ENCODE measurements at regions not wholly inside any gene's neighbourhood (a gene's known extent, or its start where the extent isn't known, plus 50 kb on each side); places are given as distances from the start of the nearest gene placed in this dataset.

DNA sequence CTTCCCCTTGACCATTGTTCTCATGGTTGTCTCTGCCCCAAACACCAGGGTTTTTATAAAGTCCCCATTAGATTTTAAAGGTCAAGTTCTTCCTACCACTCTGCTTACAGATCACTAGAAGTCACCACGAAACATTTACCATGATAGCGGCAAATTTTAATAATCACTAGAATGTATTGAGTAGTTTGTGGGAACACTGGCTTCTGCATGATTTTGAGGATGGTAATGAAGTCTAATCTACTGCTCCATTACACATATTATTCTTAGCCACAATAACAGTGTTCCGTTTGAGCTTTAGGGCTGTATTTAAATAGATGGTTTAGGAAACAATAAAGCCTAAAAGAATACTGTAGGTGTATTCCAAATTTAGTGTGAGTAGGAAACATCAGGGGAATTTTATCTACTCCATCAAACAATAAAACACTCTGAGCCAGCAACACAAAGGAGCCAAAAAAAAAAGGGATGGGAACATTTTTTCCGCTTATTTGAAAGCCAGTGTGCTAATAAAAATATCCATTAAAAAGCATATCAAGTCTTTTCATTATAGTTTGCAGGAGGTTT is 49.7 kb downstream of the KLF12 start:
- DNase-seq = no peak

DNA sequence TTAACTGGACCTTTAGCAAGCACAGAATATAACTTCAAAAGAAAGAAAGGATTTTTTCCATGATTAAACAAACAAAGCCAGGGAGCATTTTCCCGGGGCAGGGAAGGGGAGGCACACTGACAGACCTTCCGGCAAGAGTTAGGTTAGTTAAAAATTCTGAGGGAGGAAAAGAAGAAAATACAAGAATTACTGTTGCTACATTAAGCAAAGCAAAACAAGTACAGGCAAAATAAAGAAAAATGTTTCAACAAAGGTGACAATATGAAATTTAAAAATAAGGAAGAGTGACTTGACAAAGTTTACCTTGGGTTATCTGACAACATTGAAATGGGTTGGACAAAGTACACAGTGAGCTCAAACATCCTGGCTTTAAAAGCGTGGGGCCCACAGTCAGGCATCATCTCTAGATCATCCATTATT is 51.5 kb downstream of the KLF12 start:
- no peak for DNase-seq

DNA sequence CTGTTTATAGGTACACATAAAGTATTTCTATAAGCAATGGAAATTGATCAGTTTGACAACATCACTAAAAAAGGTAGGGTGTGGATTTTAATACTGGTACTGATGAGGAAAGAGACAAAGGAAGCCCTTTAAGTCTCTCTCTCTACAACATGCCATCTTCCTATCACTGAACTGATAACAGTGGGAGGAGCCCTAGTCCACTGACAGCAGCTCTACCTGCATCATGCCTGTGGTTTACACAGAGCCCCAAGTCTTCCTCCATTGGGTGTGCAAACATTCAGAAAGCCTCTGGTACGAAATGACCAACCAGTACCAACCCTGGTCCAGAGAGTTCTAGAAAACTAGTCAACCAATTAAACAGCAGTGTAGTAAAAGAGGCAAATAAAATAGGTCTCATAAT is 53.4 kb downstream of the KLF12 start:
- DNase-seq = no peak

DNA sequence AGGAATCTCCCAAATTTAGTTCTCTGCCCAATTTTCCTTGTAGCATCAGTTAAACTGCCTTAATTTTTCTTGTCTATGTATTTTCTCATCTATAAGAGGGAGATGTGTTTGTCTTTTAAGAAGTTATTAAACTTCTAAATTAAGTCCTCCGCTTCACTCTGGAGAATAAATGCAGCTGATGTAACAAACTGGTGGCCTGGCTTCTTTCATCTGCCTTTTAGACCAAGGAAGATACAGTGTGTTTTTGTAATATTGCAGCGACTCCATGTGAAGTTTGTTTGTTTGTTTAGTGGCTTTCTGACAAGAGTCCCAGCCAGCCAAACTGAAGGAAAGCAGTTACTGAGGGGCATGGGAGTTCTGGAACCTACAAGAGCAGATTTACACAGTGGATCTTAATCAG is 56.4 kb downstream of the KLF12 start:
- no peak for DNase-seq

DNA sequence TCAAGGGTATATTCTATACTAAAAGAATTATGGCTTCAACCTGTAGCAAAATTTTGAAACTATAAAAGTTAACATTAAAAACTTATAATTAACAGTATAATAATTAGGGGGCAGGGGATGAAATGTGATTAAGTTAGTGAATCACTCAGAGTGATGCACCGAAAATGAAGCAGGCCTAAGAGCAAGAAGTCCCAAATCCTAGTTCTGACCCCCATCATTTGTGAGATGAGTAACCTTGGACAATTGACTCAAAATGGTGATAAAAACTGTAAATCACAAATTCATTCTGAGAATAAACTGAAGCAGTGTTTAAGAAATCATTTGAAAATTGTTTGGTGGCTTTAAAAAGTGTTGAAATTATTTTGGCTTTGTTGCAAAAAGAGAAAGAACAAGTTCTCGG is 56.8 kb downstream of the KLF12 start:
- no peak for DNase-seq

DNA sequence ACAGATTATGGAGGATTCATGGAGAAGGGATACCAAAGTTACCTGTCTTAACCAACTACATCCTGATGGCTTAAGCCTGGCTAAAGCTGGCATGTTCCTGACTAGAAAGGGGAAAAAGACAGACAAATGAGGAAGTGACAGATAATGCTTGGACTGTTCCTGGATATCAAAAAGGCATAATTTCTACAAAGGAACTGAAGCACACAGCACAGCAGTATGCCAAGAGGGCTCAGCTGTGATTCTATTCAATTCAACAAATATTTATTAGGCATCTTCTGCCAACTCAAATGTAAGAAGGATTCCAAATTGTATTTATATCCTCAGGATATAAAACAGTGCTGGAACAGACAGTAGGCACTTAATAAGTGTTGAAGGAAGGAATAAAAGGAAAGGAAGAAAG is 59.5 kb downstream of the KLF12 start:
- DNase-seq = no peak

DNA sequence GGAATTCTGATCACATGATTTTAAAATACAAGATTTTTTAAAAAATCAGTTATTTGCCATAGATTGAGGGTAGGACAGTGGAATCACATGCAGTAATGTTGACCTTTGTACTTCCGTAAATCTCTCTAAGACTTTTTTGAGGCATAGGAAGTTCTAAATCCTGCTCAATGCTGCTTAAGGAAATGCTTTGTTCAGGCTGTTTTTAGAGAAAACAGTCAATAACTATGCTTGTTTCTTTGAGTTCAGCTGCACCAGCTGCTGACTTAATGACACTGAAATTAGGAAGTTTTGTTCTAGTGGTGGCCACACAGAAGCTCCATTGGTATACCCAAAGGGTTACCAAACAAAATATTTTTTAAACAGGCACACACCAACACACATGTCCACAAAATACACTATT is 60.9 kb downstream of the KLF12 start:
- no peak for DNase-seq

DNA sequence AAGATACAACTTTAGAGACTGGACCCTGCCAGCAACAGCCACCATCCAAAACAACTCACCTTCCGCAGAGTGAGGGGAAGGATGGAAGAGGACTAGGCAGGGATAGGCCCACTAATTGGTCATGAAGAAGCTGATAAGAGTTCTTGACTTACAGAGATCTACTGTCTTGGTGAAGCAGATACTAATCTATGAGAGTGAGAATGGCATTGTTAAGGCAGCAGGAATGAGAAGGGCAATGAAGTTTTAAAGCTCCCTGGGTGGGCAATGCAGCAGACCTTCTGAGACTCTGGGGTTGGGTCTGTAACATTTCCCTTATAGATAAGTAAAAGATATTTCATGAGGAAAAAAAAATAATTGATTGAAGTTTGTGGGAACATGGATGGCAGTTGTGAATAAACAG is 63.7 kb downstream of the KLF12 start:
- DNase-seq = no peak

DNA sequence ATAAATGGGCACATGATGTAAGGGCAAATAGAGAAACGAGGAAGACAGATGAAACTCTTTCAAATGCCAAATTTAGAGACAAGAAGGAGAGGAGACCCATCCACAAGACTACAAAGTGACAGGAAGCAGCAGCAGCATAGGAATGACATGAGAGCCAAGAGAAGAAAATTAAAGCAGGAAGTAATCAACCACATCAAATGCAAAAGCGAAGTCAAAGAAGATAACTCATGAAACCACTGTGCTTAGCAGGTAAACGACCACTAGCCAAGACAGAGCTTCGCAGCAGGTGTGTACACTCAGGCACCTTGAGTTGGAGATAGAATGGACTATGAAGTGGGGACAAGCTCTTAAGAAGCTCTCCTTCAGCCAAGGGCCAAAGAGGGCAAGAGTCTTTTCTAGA is 64.1 kb downstream of the KLF12 start:
- no peak for DNase-seq

DNA sequence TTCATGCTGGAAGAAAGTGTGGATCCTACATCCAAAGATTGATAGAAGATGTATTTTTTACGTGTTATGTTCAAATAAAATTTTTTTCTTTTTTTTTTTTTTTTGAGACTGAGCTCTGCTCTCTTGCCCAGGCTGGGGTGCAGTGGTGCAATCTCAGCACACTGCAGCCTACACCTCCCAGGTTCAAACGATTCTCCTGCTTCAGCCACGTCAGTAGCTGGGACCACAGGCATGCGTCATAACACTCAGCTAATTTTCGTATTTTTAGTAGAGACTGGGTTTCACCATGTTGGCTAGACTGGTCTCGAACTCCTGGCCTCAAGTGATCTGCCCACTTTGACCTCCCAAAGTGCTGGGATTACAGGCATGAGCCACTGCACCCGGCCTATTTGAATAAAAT is 65.7 kb downstream of the KLF12 start:
- no peak for DNase-seq

DNA sequence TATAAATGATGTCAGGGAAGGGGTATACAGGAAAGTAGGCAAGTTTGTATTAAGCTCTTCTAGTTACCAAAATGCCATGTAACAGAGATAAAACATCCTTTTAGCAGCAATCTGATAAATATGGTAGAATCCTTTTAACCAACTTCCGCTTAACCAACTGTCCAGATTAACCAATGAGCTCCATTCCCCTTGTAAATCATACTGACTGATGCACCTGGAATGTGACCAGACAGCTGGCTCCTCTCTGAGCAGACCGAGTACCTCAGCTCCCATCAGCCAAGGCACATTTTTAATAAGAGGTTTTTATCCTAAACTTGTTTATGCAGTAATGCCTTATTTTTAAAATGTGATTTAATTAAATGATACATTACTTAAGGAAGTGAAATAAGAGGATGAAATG is 66.4 kb downstream of the KLF12 start:
- DNase-seq = no peak

DNA sequence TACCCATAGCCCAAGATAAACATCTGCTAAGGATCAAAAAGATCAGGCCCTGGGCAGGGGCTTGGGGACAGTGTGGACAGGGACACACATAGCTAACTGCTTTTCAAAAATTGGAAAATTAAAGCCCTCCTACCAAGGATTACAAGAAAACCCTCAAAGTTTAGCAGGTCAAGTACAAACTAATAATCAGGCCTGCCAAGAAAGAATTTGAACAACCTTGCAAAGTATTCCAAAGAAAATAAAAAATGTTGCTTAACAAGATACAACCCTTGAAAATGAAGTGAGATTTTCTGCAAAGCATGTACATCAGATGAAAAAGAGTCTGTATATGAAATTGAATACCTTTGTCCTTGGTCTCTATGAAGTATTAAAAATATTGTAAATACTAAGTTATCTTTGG is 67.3 kb downstream of the KLF12 start:
- no peak for DNase-seq

DNA sequence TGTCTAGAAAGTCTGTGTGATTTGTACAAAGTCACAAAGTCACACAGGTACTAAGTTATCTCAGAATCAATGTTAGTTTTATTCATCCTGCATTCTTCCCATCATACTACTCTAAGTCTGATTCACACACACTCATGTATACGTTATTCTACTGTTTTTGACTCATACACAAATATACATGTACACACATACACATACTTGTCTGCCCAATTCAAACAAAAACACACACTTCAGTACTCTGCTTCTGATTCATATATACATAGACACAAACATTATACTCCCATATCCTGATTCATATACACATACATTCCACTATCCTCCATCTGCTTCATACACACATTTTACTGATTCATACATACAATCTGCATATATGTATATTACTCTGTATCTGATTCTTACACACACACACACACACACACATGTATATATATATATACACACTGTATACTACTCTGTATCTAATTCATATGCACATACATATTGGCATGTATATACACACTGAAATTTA is 69.3 kb downstream of the KLF12 start:
- no peak for DNase-seq

DNA sequence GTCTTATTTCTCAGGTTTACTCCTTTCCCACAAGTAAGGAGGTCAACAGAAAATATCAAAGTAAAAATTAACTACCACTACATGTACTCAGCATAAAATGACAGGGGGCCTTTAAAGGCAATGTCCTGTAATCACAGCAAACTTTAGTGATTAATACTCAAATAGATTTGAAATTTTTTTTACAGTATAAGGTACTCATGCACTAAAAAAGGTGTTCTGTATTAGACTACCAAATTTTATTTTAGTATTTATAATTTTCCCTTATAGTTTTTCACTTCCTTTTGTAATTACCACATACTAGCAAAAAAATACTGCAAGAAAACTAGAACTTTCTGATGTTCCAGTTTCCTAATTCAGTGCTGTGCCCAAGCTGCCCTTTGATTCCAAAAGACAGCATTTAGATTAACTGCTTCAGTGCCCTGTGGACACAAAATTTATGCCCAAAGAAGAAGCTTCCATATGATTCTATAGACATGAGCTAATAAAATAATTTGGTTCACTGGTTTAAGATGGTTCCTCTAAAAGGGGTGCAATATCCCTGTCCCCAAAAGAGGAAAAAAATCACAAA is 70.6 kb downstream of the KLF12 start:
- no peak for DNase-seq

DNA sequence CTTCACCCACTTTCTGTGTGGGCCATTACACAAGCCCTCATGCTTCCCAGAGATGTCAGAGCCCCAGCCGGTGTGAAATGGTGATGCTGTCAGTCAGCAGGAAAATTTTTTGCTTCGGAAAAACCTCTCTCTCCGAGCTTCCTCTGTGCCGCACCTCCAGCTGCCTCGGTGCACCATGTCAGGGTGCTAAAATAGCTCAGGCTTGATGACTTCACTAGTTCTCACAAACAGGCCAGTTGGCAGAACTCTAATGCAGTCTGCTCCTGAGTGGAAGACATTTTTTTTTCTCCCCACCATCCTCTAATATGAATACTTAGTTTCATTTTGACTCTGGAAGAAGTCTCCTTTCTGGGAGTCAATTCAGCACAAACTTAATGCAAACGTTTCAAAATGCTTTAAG is 71.3 kb downstream of the KLF12 start:
- DNase-seq = no peak

DNA sequence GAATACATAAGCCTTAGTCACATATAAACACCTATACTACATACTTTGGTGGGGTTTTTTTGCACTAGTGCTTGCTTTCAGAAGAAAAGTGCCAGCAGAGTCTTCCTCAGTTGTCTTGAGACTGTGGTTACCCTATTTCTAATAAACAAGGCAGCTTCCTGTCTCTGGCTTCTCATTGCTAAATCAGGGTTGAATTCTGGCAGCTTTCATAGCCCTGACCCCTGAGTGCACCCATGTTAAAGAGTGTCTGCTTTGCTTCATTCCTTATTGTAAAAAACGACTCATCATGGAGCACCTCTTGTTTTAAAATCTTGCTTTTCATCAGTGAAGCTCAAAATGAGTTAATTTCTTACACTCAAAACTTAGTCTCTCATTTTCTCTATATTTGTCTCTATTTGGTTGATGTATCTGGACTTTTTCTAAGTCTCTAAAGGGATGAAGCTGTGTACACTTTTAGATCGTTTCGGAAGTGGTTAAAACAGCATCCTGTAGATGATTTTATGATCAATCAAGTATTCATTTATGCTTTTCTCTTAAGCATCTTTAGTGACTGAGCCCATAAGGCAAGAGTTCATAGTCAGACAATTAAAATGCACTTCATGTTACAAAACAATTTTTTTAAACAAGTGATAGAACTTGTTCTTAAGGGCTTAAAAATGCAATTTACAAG is 72.1 kb downstream of the KLF12 start:
- DNase-seq = no peak

DNA sequence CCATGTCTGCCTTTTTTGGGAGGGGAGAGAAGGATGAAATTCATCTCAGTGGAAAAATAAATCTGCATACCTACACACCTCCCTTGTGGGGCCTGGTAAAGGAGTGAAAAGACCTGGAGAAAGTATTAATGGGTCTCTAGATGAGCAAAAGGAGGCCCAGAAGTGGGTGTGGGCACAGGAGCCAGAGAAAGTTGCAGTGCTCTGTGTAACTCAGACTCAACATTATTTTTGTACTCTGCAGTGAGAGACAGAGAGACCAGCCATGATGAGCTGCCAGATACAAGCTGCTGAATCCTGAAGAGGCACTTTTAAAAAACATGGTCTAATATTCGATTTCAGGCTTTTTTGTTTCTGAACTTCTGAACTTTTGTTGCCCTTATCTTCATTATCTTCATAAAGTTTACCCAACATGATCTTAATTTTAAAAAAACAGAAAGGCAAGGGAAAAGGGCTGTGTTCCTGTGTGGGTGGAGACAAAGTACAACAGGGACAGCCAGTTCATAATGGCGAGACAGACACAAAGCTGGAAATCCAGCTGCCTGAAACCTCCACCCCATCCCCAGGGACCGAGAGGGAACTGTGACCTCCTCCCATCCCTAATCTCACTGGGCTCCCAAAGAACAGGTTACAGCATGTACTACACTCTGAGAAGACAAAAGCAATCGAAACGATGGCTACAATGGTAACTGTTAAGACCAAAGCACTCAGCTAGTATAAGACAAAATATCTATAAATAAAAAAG is 77.2 kb downstream of the KLF12 start:
- DNase-seq = no peak

DNA sequence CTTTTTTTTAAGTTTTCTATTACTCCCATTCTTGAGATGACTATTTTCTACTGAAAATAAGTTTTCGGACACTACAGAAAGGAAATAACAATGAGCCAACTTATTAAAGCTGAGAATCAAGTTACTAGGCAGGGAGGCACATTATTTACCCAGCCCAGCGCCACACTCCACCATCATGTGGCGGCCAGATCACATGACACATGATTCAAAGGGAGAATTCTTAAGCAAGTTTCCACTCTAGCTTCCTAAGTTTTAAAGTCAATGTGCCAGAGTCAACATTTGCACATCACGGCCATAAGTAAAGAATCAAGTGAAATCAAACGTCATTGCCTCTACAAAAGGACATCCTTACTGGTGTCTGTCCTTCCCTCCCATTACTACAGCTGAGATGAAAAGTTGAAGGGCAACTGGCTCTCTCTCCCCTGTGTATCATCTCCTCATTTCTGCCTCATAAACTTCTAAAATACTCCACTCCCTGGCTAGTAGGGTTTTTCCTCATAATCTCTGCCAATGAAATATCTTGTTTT is 81.7 kb downstream of the KLF12 start:
- DNase-seq = no peak

DNA sequence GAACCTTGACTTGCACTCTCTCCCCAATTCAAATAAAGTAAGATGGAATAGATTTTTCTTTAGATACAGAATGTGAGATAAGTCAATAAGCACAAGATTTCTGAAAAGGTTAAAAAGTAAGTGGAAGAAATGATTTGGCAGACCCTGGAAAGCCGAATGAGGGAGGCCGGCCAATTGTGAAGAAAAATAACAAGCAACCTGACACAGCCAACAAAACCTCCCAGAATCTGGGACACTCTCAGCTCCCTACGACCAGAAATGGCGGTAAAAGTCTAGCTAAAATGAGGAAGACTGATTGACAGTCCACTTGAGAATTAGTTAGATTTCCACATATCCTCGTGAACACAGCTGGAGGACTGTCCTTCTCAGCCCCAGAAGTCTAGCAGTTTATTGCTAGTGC is 85.4 kb downstream of the KLF12 start:
- no peak for DNase-seq

DNA sequence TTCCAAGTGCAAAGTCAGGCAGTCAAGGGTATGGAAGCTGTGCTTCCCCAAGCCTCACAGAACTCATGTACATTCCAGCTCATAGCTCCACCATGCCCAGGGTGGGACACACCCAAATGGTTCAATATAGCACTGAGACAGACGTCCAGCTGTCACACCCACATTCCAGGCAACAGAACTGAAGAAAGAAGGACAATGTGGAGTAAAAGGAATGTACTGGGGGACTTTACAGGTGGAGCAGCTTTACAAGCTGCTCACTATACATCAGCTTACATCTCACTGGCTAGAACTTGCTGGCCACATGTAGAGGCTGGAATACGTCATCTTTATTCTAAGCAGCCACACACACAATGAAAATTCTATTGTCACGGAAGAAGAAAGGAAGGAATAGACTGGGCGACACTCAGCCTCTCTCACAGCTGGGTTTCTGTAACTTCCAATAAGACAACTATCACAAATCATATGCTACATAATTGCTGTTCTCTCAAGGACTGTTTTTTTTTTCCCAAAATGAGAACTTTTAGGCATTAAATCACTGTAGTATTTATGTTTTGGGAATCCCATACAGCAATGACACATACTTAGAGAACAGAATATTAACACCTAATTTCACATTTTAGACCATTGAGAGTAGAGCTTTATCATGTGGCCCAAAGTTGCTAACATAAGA is 86.1 kb downstream of the KLF12 start:
- no peak for DNase-seq

DNA sequence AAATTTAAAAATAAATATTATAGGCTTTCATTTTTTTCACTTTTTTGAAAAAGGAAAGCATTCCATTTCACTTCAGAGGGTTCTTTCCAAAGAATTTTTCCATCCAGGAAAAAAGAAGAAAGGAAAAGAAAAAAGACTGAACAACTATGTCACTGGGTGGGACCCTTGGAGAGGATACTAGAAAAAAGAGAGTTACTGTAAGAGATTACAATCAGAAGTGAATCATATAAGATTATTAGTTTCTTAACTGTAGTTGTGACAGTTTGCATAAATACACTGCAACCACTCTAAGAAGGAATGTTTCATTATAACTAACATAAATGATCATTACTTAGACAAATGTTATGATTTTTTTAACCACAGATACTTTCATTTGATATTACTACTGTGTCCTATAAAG is 87.8 kb downstream of the KLF12 start:
- DNase-seq = no peak

DNA sequence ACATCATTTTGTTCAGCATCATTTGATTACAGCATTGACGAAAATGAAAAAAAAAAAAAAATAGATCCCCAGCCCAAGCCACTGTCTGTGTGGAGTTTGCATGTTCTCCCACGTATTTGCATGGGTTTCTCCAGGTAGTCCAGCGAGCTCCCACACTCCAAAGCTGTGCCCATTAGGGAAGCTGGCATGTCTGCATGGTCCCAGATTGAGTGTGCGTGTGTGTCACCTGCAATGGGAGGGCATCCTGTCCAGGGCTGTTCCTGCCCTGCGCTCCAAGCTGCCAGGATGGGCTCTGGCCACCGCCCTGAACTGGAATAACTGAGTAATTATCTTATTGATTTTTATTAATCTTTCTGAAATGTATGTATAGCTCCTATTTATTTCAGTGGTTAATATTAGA is 88.6 kb downstream of the KLF12 start:
- DNase-seq = no peak

DNA sequence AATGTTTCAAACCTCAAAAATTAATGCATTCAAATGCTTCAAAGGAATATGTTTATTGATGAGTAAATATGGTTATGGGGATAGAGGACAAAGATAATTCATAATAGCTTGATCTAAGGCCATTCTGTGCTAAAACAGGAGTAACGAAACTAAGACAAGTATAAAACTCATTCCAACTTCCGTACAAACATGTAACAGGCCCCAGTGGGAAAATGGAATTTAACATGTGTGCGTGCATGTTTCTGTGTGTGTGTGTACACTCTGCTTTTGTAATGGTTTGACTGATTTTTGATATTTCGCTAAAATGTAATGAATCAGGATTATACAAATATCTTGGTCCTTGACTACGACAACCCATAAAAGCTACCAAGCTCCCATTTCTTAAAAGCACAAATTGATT is 91.0 kb downstream of the KLF12 start:
- no peak for DNase-seq
